MCF 10A (cell line): ENCODE measurements at regions not wholly inside any gene's neighbourhood (a gene's known extent, or its start where the extent isn't known, plus 50 kb on each side); places are given as distances from the start of the nearest gene placed in this dataset.

Experiments
- BruUV-seq: library from RNA; stranded (reverse); fragments of 400-500 nt; replicated peaks from 2 replicates; lab custom pipeline; 2021; lab: Mats Ljungman, UMichigan
- CTCF ChIA-PET: fragments of 300-600 bp; sonication (Branson Sonifier 250); formaldehyde crosslinking; extraction: SDS; loops from one replicate; lab custom pipeline; 2021; ENCODE audit warnings: antibody characterized with exemption, inconsistent platforms; lab: Yijun Ruan, JAX
- POLR2A ChIA-PET: fragments of 300-600, 350-650 bp; sonication (Branson Sonifier 250); formaldehyde crosslinking; extraction: SDS; loops from one replicate; lab custom pipeline; 2020; ENCODE audit warnings: antibody characterized with exemption, inconsistent platforms; lab: Yijun Ruan, JAX
- DNase-seq: peaks from one replicate; pipeline ENCODE4 v3.0.0-alpha.2; 2018; ENCODE audit not compliant: unreplicated experiment
- H3K27ac Mint-ChIP-seq: one replicate; pipeline ENCODE4 v1.8.0; 2022; ENCODE audit warnings: mild to moderate bottlenecking, low read depth, mixed read lengths; ENCODE audit not compliant: unreplicated experiment
- H3K27me3 Mint-ChIP-seq: one replicate; pipeline ENCODE4 v1.8.0; 2022; ENCODE audit warnings: mixed read lengths; ENCODE audit not compliant: insufficient read depth, unreplicated experiment
- H3K36me3 Mint-ChIP-seq: one replicate; pipeline ENCODE4 v1.8.0; 2022; ENCODE audit warnings: mild to moderate bottlenecking, moderate library complexity, mixed read lengths; ENCODE audit not compliant: insufficient read depth, unreplicated experiment
- H3K4me1 Mint-ChIP-seq: one replicate; pipeline ENCODE4 v1.8.0; 2022; ENCODE audit warnings: mixed read lengths; ENCODE audit not compliant: insufficient read depth, unreplicated experiment
- H3K4me3 Mint-ChIP-seq: one replicate; pipeline ENCODE4 v1.8.0; 2022; ENCODE audit warnings: mild to moderate bottlenecking, moderate library complexity, mixed read lengths; ENCODE audit not compliant: unreplicated experiment
- H3K9me3 Mint-ChIP-seq: one replicate; pipeline ENCODE4 v1.8.0; 2022; ENCODE audit warnings: mixed read lengths; ENCODE audit not compliant: unreplicated experiment
- intact Hi-C: fragments of 100-400 bp; cut with micrococcal nuclease; formaldehyde crosslinking; loops from 2 replicates; pipeline ENCODE4 v1.14.1; 2022
- TF ChIP-seq, protein P1 (sequence below): fragments of 200-600 bp; IDR thresholded peaks from one replicate; pipeline ENCODE4 v1.8.0; 2022; ENCODE audit warnings: antibody characterized with exemption, mild to moderate bottlenecking; ENCODE audit not compliant: unreplicated experiment

DNA sequence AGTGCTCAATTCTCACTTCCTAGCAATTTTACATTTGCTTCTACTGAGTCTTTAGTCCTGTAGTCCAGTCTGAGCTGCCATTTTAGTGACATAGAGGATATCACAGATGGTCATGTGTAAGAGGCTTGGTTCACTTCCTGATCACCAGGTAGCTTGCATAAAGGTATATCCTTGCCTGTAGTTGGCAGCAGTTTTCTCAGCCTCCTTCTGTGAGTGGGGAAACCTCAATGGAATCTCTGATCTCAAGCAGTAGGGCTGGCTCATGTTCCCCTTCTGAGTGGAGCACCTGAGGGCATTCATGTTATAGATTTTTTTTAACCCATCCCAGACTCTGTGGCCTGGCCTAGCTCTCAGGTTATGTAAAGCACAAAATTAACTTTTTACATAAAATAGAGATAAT is 278.4 kb downstream of the RDH14 start:
- no TSS peak for BruUV-seq
- Mint-ChIP-seq H3K9me3 (no peaks in the 10 kb centered on the region), H3K27me3 (no peaks in the 10 kb centered on the region), H3K4me3 (no peak overlapping the region), H3K27ac (no peak overlapping the region), H3K4me1 (no peaks in the 10 kb centered on the region), H3K36me3 (no peaks in the 10 kb centered on the region)
- intact Hi-C loops, result no loop called here
- ChIA-PET CTCF (interaction anchor here (0.6 to 0.7 kb wide), 2 partner anchors 193 to 355 kb away, joined by 3 to 5 read pairs; no protein-coding TSS in a partner anchor), POLR2A (no interaction called here)
- DNase-seq, result no peak
- TF ChIP-seq, protein P1, sequence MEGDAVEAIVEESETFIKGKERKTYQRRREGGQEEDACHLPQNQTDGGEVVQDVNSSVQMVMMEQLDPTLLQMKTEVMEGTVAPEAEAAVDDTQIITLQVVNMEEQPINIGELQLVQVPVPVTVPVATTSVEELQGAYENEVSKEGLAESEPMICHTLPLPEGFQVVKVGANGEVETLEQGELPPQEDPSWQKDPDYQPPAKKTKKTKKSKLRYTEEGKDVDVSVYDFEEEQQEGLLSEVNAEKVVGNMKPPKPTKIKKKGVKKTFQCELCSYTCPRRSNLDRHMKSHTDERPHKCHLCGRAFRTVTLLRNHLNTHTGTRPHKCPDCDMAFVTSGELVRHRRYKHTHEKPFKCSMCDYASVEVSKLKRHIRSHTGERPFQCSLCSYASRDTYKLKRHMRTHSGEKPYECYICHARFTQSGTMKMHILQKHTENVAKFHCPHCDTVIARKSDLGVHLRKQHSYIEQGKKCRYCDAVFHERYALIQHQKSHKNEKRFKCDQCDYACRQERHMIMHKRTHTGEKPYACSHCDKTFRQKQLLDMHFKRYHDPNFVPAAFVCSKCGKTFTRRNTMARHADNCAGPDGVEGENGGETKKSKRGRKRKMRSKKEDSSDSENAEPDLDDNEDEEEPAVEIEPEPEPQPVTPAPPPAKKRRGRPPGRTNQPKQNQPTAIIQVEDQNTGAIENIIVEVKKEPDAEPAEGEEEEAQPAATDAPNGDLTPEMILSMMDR, result no peak

DNA sequence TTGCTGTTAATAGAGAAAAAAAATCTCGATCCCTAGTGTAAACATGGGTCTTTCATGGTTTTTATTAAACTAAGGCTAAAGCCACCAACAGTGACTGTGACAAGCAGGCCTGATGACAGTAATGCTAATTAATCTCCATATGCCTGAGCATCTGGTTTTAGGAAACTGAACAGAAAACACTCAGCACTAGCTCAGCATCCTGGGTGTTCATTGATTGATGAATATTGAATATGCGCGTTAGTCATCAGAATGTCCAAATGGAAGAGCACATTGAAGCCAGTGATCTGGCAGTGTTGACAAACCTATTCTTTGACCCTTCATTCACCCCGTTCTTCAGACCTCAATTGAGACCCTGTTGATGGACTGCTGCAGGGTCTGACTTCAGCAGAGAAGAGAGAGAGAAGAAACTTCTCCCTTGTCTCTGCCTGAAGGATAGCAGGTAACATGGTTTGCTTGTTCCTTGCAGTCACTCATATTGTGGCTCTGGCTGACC is 283.8 kb downstream of the RDH14 start:
- Mint-ChIP-seq H3K4me3 (no peak overlapping the region), H3K9me3 (no peaks in the 10 kb centered on the region), H3K27me3 (no peaks in the 10 kb centered on the region), H3K36me3 (no peaks in the 10 kb centered on the region), H3K4me1 (no peaks in the 10 kb centered on the region), H3K27ac (no peak overlapping the region)
- intact Hi-C loops, result no loop called here
- DNase-seq, result no peak
- CTCF ChIA-PET, result interaction anchor here (0.7 kb wide), 1 partner anchor 97 kb away, joined by 3 read pairs; no protein-coding TSS in a partner anchor
- TF ChIP-seq, protein P1, result no peak
- BruUV-seq, result no TSS peak
- POLR2A ChIA-PET, result no interaction called here

DNA sequence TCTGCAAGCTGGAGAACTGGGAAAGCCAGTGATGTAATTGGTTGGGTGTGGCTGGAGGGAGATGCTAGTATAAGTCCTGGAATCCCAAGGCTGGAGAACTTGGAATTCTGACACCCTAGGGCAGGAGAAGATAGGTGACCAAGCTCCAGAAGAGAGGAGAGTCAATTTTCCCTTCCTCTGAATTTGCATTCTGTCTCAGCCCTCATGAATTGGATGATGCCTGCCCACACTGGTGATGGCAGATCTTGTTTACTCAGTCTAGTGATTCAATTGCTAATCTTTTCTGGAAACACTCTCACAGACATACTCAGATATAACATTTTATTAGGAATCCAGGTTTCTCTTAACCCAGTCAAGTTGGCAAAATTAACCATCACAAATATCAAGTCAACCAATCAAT is 287.2 kb downstream of the RDH14 start:
- Mint-ChIP-seq H3K4me1 (no peaks in the 10 kb centered on the region), H3K36me3 (no peaks in the 10 kb centered on the region), H3K27me3 (no peaks in the 10 kb centered on the region), H3K9me3 (no peaks in the 10 kb centered on the region), H3K4me3 (no peak overlapping the region), H3K27ac (no peak overlapping the region)
- TF ChIP-seq, protein P1, result no peak
- no peak for DNase-seq
- ChIA-PET POLR2A (no interaction called here), CTCF (no interaction called here)
- no TSS peak for BruUV-seq
- intact Hi-C loops, result no loop called here

DNA sequence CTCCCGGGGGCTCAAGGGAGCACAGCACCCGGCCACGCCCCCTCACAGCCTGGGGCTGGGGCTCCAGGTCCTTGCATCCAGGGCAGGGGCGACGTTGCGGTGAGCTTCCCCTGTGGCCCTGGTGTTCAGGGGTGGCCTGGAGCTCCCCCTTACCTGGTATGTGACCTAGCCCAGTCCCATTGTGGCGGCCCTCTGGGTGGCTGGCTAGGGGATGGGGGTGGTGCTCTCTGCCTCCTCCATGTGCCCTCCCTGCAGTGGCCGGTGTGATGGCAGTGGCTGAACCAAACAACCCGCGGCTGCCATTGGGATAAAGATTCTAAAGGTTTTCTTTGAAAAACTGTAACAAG is 288.3 kb downstream of the RDH14 start:
- Mint-ChIP-seq H3K27ac (no peak overlapping the region), H3K4me3 (no peak overlapping the region), H3K9me3 (no peaks in the 10 kb centered on the region), H3K36me3 (no peaks in the 10 kb centered on the region), H3K4me1 (no peaks in the 10 kb centered on the region), H3K27me3 (no peaks in the 10 kb centered on the region)
- ChIA-PET POLR2A (no interaction called here), CTCF (no interaction called here)
- intact Hi-C loops, result no loop called here
- TF ChIP-seq, protein P1, result no peak
- DNase-seq, result no peak
- no TSS peak for BruUV-seq
